GM19372 (cell line): ENCODE measurements at regions not wholly inside any gene's neighbourhood (a gene's known extent, or its start where the extent isn't known, plus 50 kb on each side); places are given as distances from the start of the nearest gene placed in this dataset.

Source experiments
- ATAC-seq: cut with Tn5 transposase; IDR thresholded peaks from one replicate; pipeline ENCODE4 v1.9.1; 2021; ENCODE audit warnings: mild to moderate bottlenecking, low read depth, moderate library complexity; ENCODE audit not compliant: unreplicated experiment

DNA sequence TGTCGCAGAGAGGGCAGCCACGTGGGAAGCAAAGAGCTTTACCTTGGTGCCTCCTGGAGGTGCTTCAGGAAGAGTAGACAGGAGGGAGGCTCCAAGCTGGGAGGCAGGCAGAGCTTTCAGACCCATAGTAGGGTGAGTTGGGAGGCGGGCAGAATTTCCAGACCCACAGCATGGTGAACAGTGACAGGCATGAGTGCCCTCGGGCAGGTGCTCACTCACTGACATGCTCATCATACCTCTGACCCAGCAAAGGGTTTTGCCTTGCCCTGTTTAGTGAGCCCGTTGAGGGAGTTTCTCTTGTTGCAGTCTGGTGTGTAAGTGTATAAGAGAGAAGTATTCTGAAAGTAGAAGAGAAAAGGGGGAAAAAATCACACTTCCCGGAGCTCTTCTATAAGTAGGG, 86.4 kb upstream of the NTM start:
- ATAC-seq = no peak

- no peak for ATAC-seq
These were observed 81.8 kb upstream of the NTM start for GRCh38 chr11:131288521-131289091.

- ATAC-seq = no peak
These were observed 80.2 kb upstream of the NTM start for GRCh38 chr11:131290185-131290584.

- ATAC-seq = no peak
These were observed 74.4 kb upstream of the NTM start for GRCh38 chr11:131295986-131296385.

- ATAC-seq = no peak
These were observed 73.0 kb upstream of the NTM start for GRCh38 chr11:131297441-131297840.

DNA sequence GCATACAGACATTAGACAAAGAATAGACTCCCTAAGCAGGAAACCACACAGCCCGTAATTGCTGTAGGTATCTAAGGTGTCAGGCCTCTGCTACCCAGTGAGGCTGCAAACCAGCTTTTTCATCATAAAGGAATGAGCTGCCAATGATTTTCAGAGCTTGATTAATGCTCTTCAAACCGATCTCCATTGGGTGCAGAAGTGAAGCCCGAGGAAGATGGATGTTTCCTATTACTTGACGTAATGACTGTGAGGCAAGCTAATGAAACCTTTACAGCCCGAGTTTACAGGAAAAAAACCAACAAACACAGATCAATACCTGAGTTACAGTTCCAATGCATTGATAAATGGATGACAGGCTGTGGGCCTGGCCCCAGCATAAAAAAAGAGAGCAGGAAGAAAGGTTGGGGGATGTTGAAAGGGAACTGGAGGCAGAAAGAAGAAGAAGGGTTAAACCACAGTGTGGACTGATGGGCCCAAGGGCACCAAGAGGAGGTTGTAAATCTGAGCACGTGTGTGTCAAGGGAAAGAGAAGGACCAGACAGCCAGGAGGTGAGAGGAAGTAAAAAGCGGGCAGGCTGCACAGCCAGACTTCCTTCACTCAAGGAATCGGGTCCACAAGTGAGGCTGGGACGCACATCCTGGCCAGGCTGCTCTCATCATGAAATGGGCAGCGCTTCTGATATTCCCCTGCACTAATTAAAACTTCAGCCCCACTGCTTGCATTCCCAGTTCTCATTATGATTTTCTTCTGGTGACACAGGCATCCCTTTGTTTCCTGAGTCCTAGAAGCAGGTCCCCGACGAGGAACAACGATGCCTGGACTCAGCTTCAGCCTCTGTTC, 70.6 kb upstream of the NTM start:
- no peak for ATAC-seq

DNA sequence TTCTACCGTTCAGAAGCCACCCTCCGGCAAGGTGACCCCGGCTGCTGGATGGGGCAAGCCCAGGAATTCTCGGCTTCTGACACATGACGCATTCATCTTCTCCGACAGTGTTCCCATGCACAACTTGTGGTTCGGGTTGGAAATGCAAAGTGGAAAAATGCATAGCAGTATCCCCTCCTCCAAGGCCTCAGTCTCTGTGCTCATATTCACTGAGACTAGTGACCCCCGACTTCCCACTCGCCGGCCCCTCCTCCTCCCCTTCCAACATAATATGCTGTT, 70.0 kb upstream of the NTM start:
- ATAC-seq = no peak

DNA sequence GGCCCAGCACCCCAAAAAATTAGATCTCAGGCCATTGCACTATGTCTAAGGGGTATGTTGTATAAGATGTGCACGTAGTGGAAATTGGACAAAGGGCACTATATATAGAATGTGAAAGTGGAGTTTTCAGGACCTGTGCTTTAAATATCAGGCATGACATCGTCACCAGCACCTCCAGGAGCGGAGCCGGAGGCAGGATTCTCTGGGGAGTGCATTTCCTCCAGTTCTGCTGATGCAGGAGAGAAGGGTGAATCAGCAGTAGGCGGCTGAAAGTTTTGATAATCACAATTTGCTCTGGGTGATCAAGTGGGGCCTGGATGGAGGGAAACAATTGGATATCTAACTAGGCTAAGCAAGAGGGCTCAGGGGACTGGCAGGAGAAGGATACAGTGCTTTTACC, 69.1 kb upstream of the NTM start:
- no peak for ATAC-seq

GRCh38 chr11:131302836-131303235, 67.6 kb upstream of the NTM start:
- ATAC-seq = no peak

GRCh38 chr11:131303611-131304119, 66.8 kb upstream of the NTM start:
- no peak for ATAC-seq

GRCh38 chr11:131305005-131305404, 65.4 kb upstream of the NTM start:
- ATAC-seq = no peak

- no peak for ATAC-seq
These were observed 62.9 kb upstream of the NTM start for GRCh38 chr11:131307506-131307905.

DNA sequence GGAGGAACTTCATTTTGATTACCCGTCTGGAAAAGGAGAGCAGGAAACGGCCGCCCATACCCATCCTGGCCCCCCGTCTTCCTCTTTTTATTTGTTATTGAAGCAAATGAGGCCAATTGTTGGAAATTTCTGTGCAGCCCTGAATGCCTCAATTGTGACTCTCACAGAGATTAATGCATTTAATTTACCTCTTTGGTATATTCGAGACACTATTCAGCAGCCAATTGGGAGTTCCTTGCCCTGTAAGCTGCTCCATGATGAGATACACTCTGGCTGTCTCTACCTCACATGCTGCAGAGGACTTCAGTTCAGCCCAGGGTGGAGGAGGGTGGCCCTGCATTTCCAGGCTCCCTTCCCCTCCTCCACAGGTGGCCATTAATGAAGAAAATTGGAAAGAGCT, 60.6 kb upstream of the NTM start:
- ATAC-seq = no peak

DNA sequence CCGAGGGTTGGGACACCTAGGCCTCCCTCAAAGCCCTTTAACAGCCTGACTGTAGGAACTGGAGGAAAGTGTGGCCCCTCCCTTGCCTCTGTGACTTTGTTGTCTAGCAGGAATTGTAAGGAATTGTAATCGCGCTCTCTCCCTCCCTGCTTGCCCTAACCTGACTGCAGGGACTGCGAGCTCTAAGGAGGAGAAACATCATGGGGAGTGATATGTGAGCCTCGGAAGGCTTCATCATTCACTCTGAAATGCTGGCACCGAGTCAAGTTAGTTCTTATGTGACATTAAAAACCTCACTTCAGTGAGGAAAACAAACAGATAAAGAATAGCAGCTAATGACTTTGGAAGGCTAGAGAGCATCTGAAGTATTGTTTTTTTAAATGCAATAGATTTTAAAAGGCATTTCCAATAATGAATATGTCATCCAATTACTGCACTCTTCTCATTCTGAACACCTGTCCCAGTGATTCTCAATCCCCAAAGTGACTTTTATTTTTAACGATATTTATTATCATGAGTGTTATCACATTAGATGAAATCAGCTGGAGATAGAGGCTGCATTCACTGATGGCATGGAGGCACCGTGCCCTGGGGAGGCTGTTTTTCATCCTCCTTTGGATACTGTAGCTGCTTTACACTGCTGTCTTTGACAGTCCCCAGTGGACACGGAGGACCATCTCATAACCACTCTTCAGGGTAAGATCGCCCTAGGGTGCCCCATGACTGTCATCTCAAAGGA, 58.5 kb upstream of the NTM start:
- ATAC-seq = no peak
